Naive thymus-derived CD4-positive, alpha-beta T cell (primary cell): ENCODE measurements at regions not wholly inside any gene's neighbourhood (a gene's known extent, or its start where the extent isn't known, plus 50 kb on each side); places are given as distances from the start of the nearest gene placed in this dataset.

Experiments used
- ATAC-seq: fragments of 150-1000 bp; cut with Tn5 transposase; 2 replicates; pipeline ENCODE4 v1.10.0; 2021; ENCODE audit warnings: mild to moderate bottlenecking, moderate library complexity
- CTCF ChIA-PET: fragments of 350-600 bp; sonication (Branson Sonifier 250); formaldehyde crosslinking; loops from one replicate; lab custom pipeline; 2021; ENCODE audit warnings: antibody characterized with exemption; lab: Charles Lee
- POLR2A ChIA-PET: fragments of 350-600 bp; sonication (Branson Sonifier 250); formaldehyde crosslinking; loops from one replicate; lab custom pipeline; 2021; ENCODE audit warnings: antibody characterized with exemption, inconsistent platforms; lab: Charles Lee
- DNase-seq, 9 donors: peaks; one replicate each; pipeline versions ENCODE4 v3.0.0 to v3.0.0-alpha.2; 2020 to 2022; ENCODE audit warnings: mixed read lengths in 1 of 9
- H3K27ac ChIP-seq: one replicate; pipeline ENCODE4 v1.7.0; 2013; ENCODE audit warnings: mild to moderate bottlenecking, low read depth, low read length, moderate library complexity
- H3K27me3 ChIP-seq, 2 donors: one replicate each; pipeline ENCODE4 v1.7.0; 2013; ENCODE audit warnings: low read length in 2 of 2, mild to moderate bottlenecking in 2 of 2, moderate library complexity in 2 of 2; ENCODE audit not compliant: control insufficient read depth in 2 of 2, insufficient read depth in 2 of 2
- H3K36me3 ChIP-seq, 3 experiments: 1 replicate in 2 of 3; 2 replicates in 1 of 3; pipeline ENCODE4 v1.7.0; 2013; ENCODE audit warnings: low read length in 3 of 3, mild to moderate bottlenecking in 3 of 3, moderate library complexity in 1 of 3; ENCODE audit not compliant: insufficient read depth in 3 of 3, control insufficient read depth in 2 of 3
- H3K4me1 ChIP-seq, 2 donors: one replicate each; pipeline ENCODE4 v1.7.0; 2013; ENCODE audit warnings: low read length in 2 of 2, mild to moderate bottlenecking in 2 of 2, moderate library complexity in 1 of 2; ENCODE audit not compliant: control insufficient read depth in 2 of 2, insufficient read depth in 2 of 2
- H3K4me3 ChIP-seq: 2 replicates; pipeline ENCODE4 v1.7.0; 2013; ENCODE audit warnings: mild to moderate bottlenecking, low read length
- H3K9me3 ChIP-seq, 3 experiments: 1 replicate in 2 of 3; 2 replicates in 1 of 3; pipeline ENCODE4 v1.7.0; 2013; ENCODE audit warnings: low read length in 3 of 3; ENCODE audit not compliant: control insufficient read depth in 2 of 3
- H3K27ac Mint-ChIP-seq, 9 donors: one replicate each; pipeline ENCODE4 v1.8.0; 2020 to 2022; ENCODE audit warnings: mixed read lengths in 9 of 9, mild to moderate bottlenecking in 8 of 9, moderate library complexity in 5 of 9, inconsistent platforms in 2 of 9
- H3K27me3 Mint-ChIP-seq, 5 donors: one replicate each; pipeline ENCODE4 v1.8.0; 2021 to 2022; ENCODE audit warnings: mixed read lengths in 5 of 5, mild to moderate bottlenecking in 1 of 5
- H3K36me3 Mint-ChIP-seq, 5 donors: one replicate each; pipeline ENCODE4 v1.8.0; 2020 to 2022; ENCODE audit warnings: mixed read lengths in 5 of 5, mild to moderate bottlenecking in 3 of 5, inconsistent platforms in 1 of 5
- H3K4me1 Mint-ChIP-seq, 7 donors: one replicate each; pipeline ENCODE4 v1.8.0; 2020 to 2022; ENCODE audit warnings: mixed read lengths in 7 of 7, mild to moderate bottlenecking in 3 of 7, inconsistent platforms in 1 of 7
- H3K4me3 Mint-ChIP-seq, 10 donors: one replicate each; pipeline ENCODE4 v1.8.0; 2020 to 2022; ENCODE audit warnings: mild to moderate bottlenecking in 10 of 10, mixed read lengths in 10 of 10, moderate library complexity in 6 of 10, inconsistent platforms in 2 of 10
- H3K9me3 Mint-ChIP-seq, 11 donors: one replicate each; pipeline ENCODE4 v1.8.0; 2020 to 2022; ENCODE audit warnings: mixed read lengths in 11 of 11, mild to moderate bottlenecking in 4 of 11, inconsistent platforms in 1 of 11, moderate library complexity in 1 of 11
- intact Hi-C, 2 donors: fragments of 100-400 bp; cut with micrococcal nuclease; formaldehyde crosslinking; loops; one replicate each; pipeline ENCODE4 v1.15.1; 2023

GRCh38 chr11:95404370-95404769 lies 173.4 kb upstream of the SESN3 start:
- Histone ChIP-seq H3K27me3 (no peaks in the 10 kb centered on the region), H3K4me3 (no peak overlapping the region), H3K4me1 (no peaks in the 10 kb centered on the region), H3K27ac (no peak overlapping the region), H3K9me3 (no peaks in the 10 kb centered on the region), H3K36me3 (no peaks in the 10 kb centered on the region)
- Mint-ChIP-seq H3K9me3 (peaks cover 0 to 11% (median 2%) of the 10 kb centered on the region in 11 donors), H3K36me3 (peaks cover 0 to 9% (median 0%) of the 10 kb centered on the region in 5 donors), H3K4me3 (no peak overlapping the region), H3K27me3 (no peaks in the 10 kb centered on the region), H3K27ac (no peak overlapping the region), H3K4me1 (peaks cover 0 to 1% (median 1%) of the 10 kb centered on the region in 7 donors)
- DNase-seq (no peak), ATAC-seq (no peak)
- CTCF ChIA-PET = interaction anchor here (1.2 kb wide), 1 partner anchor 250 kb away, joined by 3 read pairs; no protein-coding TSS in a partner anchor
- intact Hi-C loops = no loop called here
- POLR2A ChIA-PET = no interaction called here

GRCh38 chr11:95398437-95399112 lies 167.6 kb upstream of the SESN3 start:
- Mint-ChIP-seq H3K4me3 (no peak overlapping the region), H3K36me3 (peaks cover 0 to 5% (median 4%) of the 10 kb centered on the region in 5 donors), H3K27me3 (peaks cover 0 to 3% (median 0%) of the 10 kb centered on the region in 5 donors), H3K27ac (no peak overlapping the region), H3K4me1 (peaks cover 0 to 5% (median 4%) of the 10 kb centered on the region in 7 donors), H3K9me3 (peaks cover 0 to 20% (median 6%) of the 10 kb centered on the region in 11 donors)
- no peaks in the 10 kb centered on the region for H3K27me3 ChIP-seq
- no peak for DNase-seq
- intact Hi-C loops = loop anchor here in 1 of 2 donors (10.0 kb wide), 1 partner anchor 306 kb away; no protein-coding TSS in a partner anchor
- peaks cover 0 to 5% (median 0%) of the 10 kb centered on the region in 3 experiments for H3K9me3 ChIP-seq
- H3K27ac ChIP-seq = no peak overlapping the region
- no peak for ATAC-seq
- H3K4me1 ChIP-seq = no peaks in the 10 kb centered on the region
- no peak overlapping the region for H3K4me3 ChIP-seq
- POLR2A ChIA-PET = no interaction called here
- CTCF ChIA-PET = interaction anchor here (0.9 kb wide), 1 partner anchor 244 kb away, joined by 3 read pairs; no protein-coding TSS in a partner anchor
- no peaks in the 10 kb centered on the region for H3K36me3 ChIP-seq

GRCh38 chr11:95392644-95393043 lies 161.6 kb upstream of the SESN3 start:
- POLR2A ChIA-PET = interaction anchor here (1.0 kb wide), 1 partner anchor 20 kb away, joined by 3 read pairs; no protein-coding TSS in a partner anchor
- ATAC-seq (no peak), DNase-seq (no peak)
- Histone ChIP-seq H3K4me3 (no peak overlapping the region), H3K4me1 (no peaks in the 10 kb centered on the region), H3K9me3 (peaks cover 0 to 5% (median 0%) of the 10 kb centered on the region in 3 experiments), H3K36me3 (no peaks in the 10 kb centered on the region), H3K27ac (no peak overlapping the region), H3K27me3 (no peaks in the 10 kb centered on the region)
- CTCF ChIA-PET = no interaction called here
- Mint-ChIP-seq H3K4me3 (no peak overlapping the region), H3K4me1 (peaks cover 0 to 2% (median 0%) of the 10 kb centered on the region in 7 donors), H3K9me3 (peaks cover 0 to 20% (median 6%) of the 10 kb centered on the region in 11 donors), H3K36me3 (peaks cover 0 to 5% (median 2%) of the 10 kb centered on the region in 5 donors), H3K27me3 (peaks cover 0 to 3% (median 0%) of the 10 kb centered on the region in 5 donors), H3K27ac (no peak overlapping the region)
- intact Hi-C loops = loop anchor here in 1 of 2 donors (10.0 kb wide), 1 partner anchor 312 kb away; no protein-coding TSS in a partner anchor

GRCh38 chr11:95389427-95389826 lies 158.4 kb upstream of the SESN3 start:
- H3K27me3 Mint-ChIP-seq = no peaks in the 10 kb centered on the region
- no peak for DNase-seq
- Histone ChIP-seq H3K27ac (no peak overlapping the region), H3K9me3 (no peaks in the 10 kb centered on the region), H3K36me3 (no peaks in the 10 kb centered on the region), H3K4me3 (no peak overlapping the region), H3K27me3 (no peaks in the 10 kb centered on the region), H3K4me1 (no peaks in the 10 kb centered on the region)
- H3K9me3 Mint-ChIP-seq = peaks cover 0 to 2% (median 0%) of the 10 kb centered on the region in 11 donors
- H3K4me1 Mint-ChIP-seq = peaks cover 0 to 10% (median 0%) of the 10 kb centered on the region in 7 donors
- H3K36me3 Mint-ChIP-seq = no peaks in the 10 kb centered on the region
- no peak for ATAC-seq
- no peak overlapping the region for H3K4me3 Mint-ChIP-seq
- CTCF ChIA-PET = interaction anchor here (0.9 kb wide), 1 partner anchor 136 kb away, joined by 3 read pairs; no protein-coding TSS in a partner anchor
- H3K27ac Mint-ChIP-seq = no peak overlapping the region
- POLR2A ChIA-PET = interaction anchor here (0.6 kb wide), 1 partner anchor 12 kb away, joined by 3 read pairs; no protein-coding TSS in a partner anchor
- intact Hi-C loops = no loop called here

GRCh38 chr11:95388086-95388485 lies 157.1 kb upstream of the SESN3 start:
- no peaks in the 10 kb centered on the region for H3K4me1 ChIP-seq
- ChIA-PET CTCF (no interaction called here), POLR2A (interaction anchor here (1.2 kb wide), 1 partner anchor 161 kb away, joined by 3 read pairs; no protein-coding TSS in a partner anchor)
- H3K9me3 Mint-ChIP-seq = peaks cover 0 to 2% (median 0%) of the 10 kb centered on the region in 11 donors
- H3K27ac Mint-ChIP-seq = peak overlapping the region in 1 of 9 donors; percentile 1
- intact Hi-C loops = no loop called here
- no peaks in the 10 kb centered on the region for H3K27me3 ChIP-seq
- H3K9me3 ChIP-seq = no peaks in the 10 kb centered on the region
- H3K4me3 Mint-ChIP-seq = no peak overlapping the region
- no peaks in the 10 kb centered on the region for H3K27me3 Mint-ChIP-seq
- H3K36me3 ChIP-seq = no peaks in the 10 kb centered on the region
- H3K4me1 Mint-ChIP-seq = peaks cover 0 to 12% (median 2%) of the 10 kb centered on the region in 7 donors
- no peak overlapping the region for H3K4me3 ChIP-seq
- DNase-seq (no peak), ATAC-seq (no peak)
- no peaks in the 10 kb centered on the region for H3K36me3 Mint-ChIP-seq
- H3K27ac ChIP-seq = no peak overlapping the region

GRCh38 chr11:95387325-95387724 lies 156.3 kb upstream of the SESN3 start:
- H3K4me3 Mint-ChIP-seq = no peak overlapping the region
- H3K4me1 ChIP-seq = peaks cover 0 to 2% of the 10 kb centered on the region in 2 donors
- no peak overlapping the region for H3K27ac ChIP-seq
- H3K36me3 Mint-ChIP-seq = no peaks in the 10 kb centered on the region
- intact Hi-C loops = no loop called here
- no peak overlapping the region for H3K4me3 ChIP-seq
- ATAC-seq = no peak
- peak overlapping the region in 1 of 9 donors; percentile 16 for H3K27ac Mint-ChIP-seq
- DNase-seq = no peak
- no peaks in the 10 kb centered on the region for H3K27me3 ChIP-seq
- no peaks in the 10 kb centered on the region for H3K9me3 ChIP-seq
- peaks cover 2 to 13% (median 3%) of the 10 kb centered on the region in 7 donors for H3K4me1 Mint-ChIP-seq
- peaks cover 0 to 2% (median 0%) of the 10 kb centered on the region in 11 donors for H3K9me3 Mint-ChIP-seq
- no peaks in the 10 kb centered on the region for H3K27me3 Mint-ChIP-seq
- H3K36me3 ChIP-seq = no peaks in the 10 kb centered on the region
- CTCF ChIA-PET = no interaction called here
- POLR2A ChIA-PET = no interaction called here
